ENCODE measurements at regions not wholly inside any gene's neighbourhood (a gene's known extent, or its start where the extent isn't known, plus 50 kb on each side); places are given as distances from the start of the nearest gene placed in this dataset.

- TF ChIP-seq ZNF211 (tag by site-specific recombination; IDR thresholded peaks at IDR 0.05; ENCODE audit: low read depth) (no peak), ZNF350 (tag by site-specific recombination; IDR thresholded peaks at IDR 0.05) (no peak), ZNF311 (tag by site-specific recombination; IDR thresholded peaks at IDR 0.05; ENCODE audit: borderline replicate concordance) (no peak), ZBTB17 (tag by site-specific recombination; IDR thresholded peaks at IDR 0.05) (no peak), ZSCAN4 (tag by site-specific recombination; IDR thresholded peaks at IDR 0.05) (no peak), HOXD13 (CRISPR knock-in tag; IDR thresholded peaks at IDR 0.05; ENCODE audit: borderline replicate concordance) (no peak), ZNF449 (tag by site-specific recombination; IDR thresholded peaks at IDR 0.05) (no peak), OVOL3 (tag by site-specific recombination; IDR thresholded peaks at IDR 0.05) (no peak), ZNF362 (tag by site-specific recombination; IDR thresholded peaks at IDR 0.05) (no peak)
These were observed 53.3 kb upstream of the UFL1 start for GRCh38 chr6:96468281-96468680.

All from HEK293 (cell line).